Upper lobe of right lung (tissue), 1 donor: ENCODE measurements at regions not wholly inside any gene's neighbourhood (a gene's known extent, or its start where the extent isn't known, plus 50 kb on each side); places are given as distances from the start of the nearest gene placed in this dataset.
"Not testable (repeated sequence)": the region's sequence is repeated elsewhere in the genome, so short reads cannot be mapped to it uniquely, and the experiment has no call there.

Experiments
- ATAC-seq: fragments of 200-7000 bp; cut with Tn5 transposase; one replicate; pipeline ENCODE4 v1.9.1; 2020; ENCODE audit warnings: mild to moderate bottlenecking, moderate library complexity
- DNase-seq: peaks from one replicate; pipeline ENCODE4 v3.0.0-alpha.2; 2020
- H3K27ac ChIP-seq: fragments of 200-600 bp; one replicate; pipeline ENCODE4 v1.8.0; 2022
- H3K27me3 ChIP-seq: fragments of 200-600 bp; one replicate; pipeline ENCODE4 v1.8.0; 2022; ENCODE audit warnings: mild to moderate bottlenecking
- H3K36me3 ChIP-seq: fragments of 200-600 bp; one replicate; pipeline ENCODE4 v1.8.0; 2022
- H3K4me1 ChIP-seq: fragments of 200-600 bp; one replicate; pipeline ENCODE4 v1.8.0; 2022
- H3K4me3 ChIP-seq: fragments of 200-600 bp; one replicate; pipeline ENCODE4 v1.8.0; 2022; ENCODE audit warnings: mild to moderate bottlenecking
- H3K9me3 ChIP-seq: fragments of 200-600 bp; one replicate; pipeline ENCODE4 v1.8.0; 2022
- CTCF ChIP-seq: fragments of 200-600 bp; IDR thresholded peaks from one replicate; pipeline ENCODE4 v1.8.0; 2022; ENCODE audit warnings: antibody characterized with exemption
- intact Hi-C: fragments of 100-400 bp; cut with DNase I; formaldehyde crosslinking; loops from one replicate; pipeline ENCODE4 v1.11.0; 2022
- donor health status: DM: no; HTN: yes; CAD: no; lungs with severe emphysema.

GRCh38 chr12:5166976-5167375 lies 123.3 kb downstream of the KCNA5 start:
- H3K27ac ChIP-seq: no peak overlapping the region
- no peak for TF ChIP-seq CTCF
- H3K4me1 ChIP-seq: no peaks in the 10 kb centered on the region
- intact Hi-C loops: no loop called here
- DNase-seq: no peak
- no peak overlapping the region for H3K4me3 ChIP-seq
- no peaks in the 10 kb centered on the region for H3K36me3 ChIP-seq
- no peaks in the 10 kb centered on the region for H3K9me3 ChIP-seq
- no peaks in the 10 kb centered on the region for H3K27me3 ChIP-seq
- ATAC-seq: no peak

- H3K36me3 ChIP-seq: no peaks in the 10 kb centered on the region
These were observed 124.5 kb downstream of the KCNA5 start for GRCh38 chr12:5168148-5168547.

GRCh38 chr12:5170844-5171243 lies 127.2 kb downstream of the KCNA5 start:
- intact Hi-C loops: loop anchor here (10.0 kb wide), 1 partner anchor 274 kb away; no protein-coding TSS in a partner anchor
- H3K27me3 ChIP-seq: peaks cover 11% of the 10 kb centered on the region
- no peak overlapping the region for H3K27ac ChIP-seq
- no peaks in the 10 kb centered on the region for H3K36me3 ChIP-seq
- H3K4me1 ChIP-seq: no peaks in the 10 kb centered on the region
- ATAC-seq (no peak), DNase-seq (no peak)
- no peaks in the 10 kb centered on the region for H3K9me3 ChIP-seq
- TF ChIP-seq CTCF: no peak
- no peak overlapping the region for H3K4me3 ChIP-seq

More at GRCh38 chr12:5168148-5168547, 124.5 kb downstream of the KCNA5 start:
- DNase-seq (no peak), ATAC-seq (no peak)
- Histone ChIP-seq H3K27me3 (peaks cover 3% of the 10 kb centered on the region), H3K9me3 (no peaks in the 10 kb centered on the region), H3K4me3 (no peak overlapping the region), H3K4me1 (no peaks in the 10 kb centered on the region), H3K27ac (no peak overlapping the region)
- intact Hi-C loops: no loop called here
- no peak for TF ChIP-seq CTCF

GRCh38 chr12:5171701-5172100 lies 128.0 kb downstream of the KCNA5 start:
- Histone ChIP-seq H3K4me3 (no peak overlapping the region), H3K4me1 (no peaks in the 10 kb centered on the region), H3K27me3 (peaks cover 11% of the 10 kb centered on the region), H3K36me3 (no peaks in the 10 kb centered on the region), H3K27ac (no peak overlapping the region), H3K9me3 (no peaks in the 10 kb centered on the region)
- no peak for DNase-seq
- intact Hi-C loops: loop anchor here (10.0 kb wide), 1 partner anchor 273 kb away; no protein-coding TSS in a partner anchor
- TF ChIP-seq CTCF: peak; percentile 57
- ATAC-seq: peak; percentile 48

GRCh38 chr12:5172886-5173285 lies 129.2 kb downstream of the KCNA5 start:
- Histone ChIP-seq H3K4me3 (no peak overlapping the region), H3K27ac (no peak overlapping the region), H3K9me3 (no peaks in the 10 kb centered on the region), H3K4me1 (no peaks in the 10 kb centered on the region), H3K27me3 (peaks cover 11% of the 10 kb centered on the region), H3K36me3 (no peaks in the 10 kb centered on the region)
- intact Hi-C loops: loop anchor here (10.0 kb wide), 1 partner anchor 272 kb away; no protein-coding TSS in a partner anchor
- DNase-seq (no peak), ATAC-seq (no peak)
- no peak for TF ChIP-seq CTCF

- H3K27ac ChIP-seq: no peak overlapping the region
- no peak overlapping the region for H3K4me3 ChIP-seq
- no peak for TF ChIP-seq CTCF
- no peaks in the 10 kb centered on the region for H3K36me3 ChIP-seq
- intact Hi-C loops: loop anchor here (10.0 kb wide), 1 partner anchor 271 kb away; no protein-coding TSS in a partner anchor
- no peaks in the 10 kb centered on the region for H3K9me3 ChIP-seq
- ATAC-seq (no peak), DNase-seq (no peak)
- peaks cover 11% of the 10 kb centered on the region for H3K27me3 ChIP-seq
- H3K4me1 ChIP-seq: no peaks in the 10 kb centered on the region
These were observed 129.9 kb downstream of the KCNA5 start for GRCh38 chr12:5173511-5174011.

- intact Hi-C loops: loop anchor here (10.0 kb wide), 1 partner anchor 269 kb away; no protein-coding TSS in a partner anchor
- peaks cover 11% of the 10 kb centered on the region for H3K27me3 ChIP-seq
- H3K36me3 ChIP-seq, H3K4me3 ChIP-seq, H3K4me1 ChIP-seq, H3K27ac ChIP-seq, ATAC-seq, H3K9me3 ChIP-seq, DNase-seq: not testable (repeated sequence)
These were observed 131.7 kb downstream of the KCNA5 start for GRCh38 chr12:5175415-5175814.
